ENCODE measurements at regions not wholly inside any gene's neighbourhood (a gene's known extent, or its start where the extent isn't known, plus 50 kb on each side); places are given as distances from the start of the nearest gene placed in this dataset.

DNA sequence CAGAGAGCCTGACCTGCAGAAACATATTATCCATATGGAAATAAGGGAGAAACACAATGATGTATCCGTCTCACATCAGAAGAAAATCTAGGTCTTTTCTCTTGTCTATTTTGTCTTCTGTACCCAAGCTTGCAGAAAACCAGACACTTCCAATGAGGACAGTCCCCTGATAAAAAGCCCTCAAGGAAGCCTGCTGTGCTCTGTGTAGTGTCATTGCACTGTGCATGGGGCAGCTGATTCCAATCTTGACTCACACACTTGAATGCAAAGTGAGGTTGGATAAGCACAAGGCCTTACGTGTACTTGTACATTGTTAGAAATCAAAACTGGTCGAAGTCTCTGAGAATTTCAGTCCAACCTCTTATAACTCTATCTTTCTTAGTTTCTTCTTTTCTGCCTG is 256.6 kb upstream of the MYOCD start:
- Mint-ChIP-seq H3K27me3 (ENCODE audit: low read depth) (no peaks in the 10 kb centered on the region), H3K36me3 (ENCODE audit: insufficient read depth in 1 of 3, low read depth in 3 of 3) (peaks cover 0 to 2% (median 0%) of the 10 kb centered on the region in 3 experiments; a peak in 1 of 7 replicates), H3K27ac (no peak overlapping the region; a peak in 1 of 7 replicates), H3K9me3 (no peaks in the 10 kb centered on the region; a peak in 1 of 5 replicates), H3K4me3 (no peak overlapping the region), H3K4me1 (peaks cover 10 to 13% of the 10 kb centered on the region in 2 experiments)
- Histone ChIP-seq H3K9me3 (ENCODE audit: control insufficient read depth, low read depth, low read length) (no peaks in the 10 kb centered on the region), H3K4ac (ENCODE audit: low read depth, low read length) (no peak overlapping the region), H2BK120ac (ENCODE audit: low read depth, low read length, poor library complexity, severe bottlenecking) (no peak overlapping the region), H3K9ac (ENCODE audit: extremely low read depth, insufficient read length, low read length) (no peak overlapping the region), H3K14ac (ENCODE audit: insufficient read depth, low read length) (no peak overlapping the region), H2AK5ac (ENCODE audit: insufficient read length, low read length) (no peak overlapping the region), H3K23me2 (ENCODE audit: insufficient read length, low read depth, low read length, poor library complexity, severe bottlenecking) (no peaks in the 10 kb centered on the region), H4K91ac (ENCODE audit: insufficient read length, low read depth, low read length) (no peak overlapping the region), H3K56ac (ENCODE audit: insufficient read length, low read depth, low read length) (no peak overlapping the region), H2BK5ac (ENCODE audit: insufficient read length, low read length) (no peak overlapping the region), H3K4me2 (ENCODE audit: insufficient read depth, insufficient read length, low read length) (no peak overlapping the region), H4K20me1 (ENCODE audit: control insufficient read depth, insufficient read depth, insufficient read length) (no peaks in the 10 kb centered on the region), H2BK20ac (ENCODE audit: low read depth, low read length, poor library complexity, severe bottlenecking) (no peak overlapping the region), H2BK12ac (ENCODE audit: insufficient read length, low read depth, low read length) (no peak overlapping the region), H3K27me3 (ENCODE audit: insufficient read depth, low read length) (no peaks in the 10 kb centered on the region), H3K4me1 (ENCODE audit: insufficient read depth, low read length) (no peaks in the 10 kb centered on the region; the same call in 1 of the 2 replicates), H4K5ac (ENCODE audit: insufficient read length, low read depth, low read length) (no peak overlapping the region), H3K79me2 (ENCODE audit: insufficient read depth, low read length) (no peaks in the 10 kb centered on the region), H3K23ac (ENCODE audit: insufficient read length, low read depth, low read length) (no peak overlapping the region), H3K27ac (ENCODE audit: insufficient read length, low read depth, low read length) (no peak overlapping the region), H2BK15ac (ENCODE audit: low read depth, low read length) (no peak overlapping the region), H3K79me1 (ENCODE audit: insufficient read depth, low read depth, low read length, poor library complexity, severe bottlenecking) (no peaks in the 10 kb centered on the region), H2AFZ (ENCODE audit: low read length) (no peak overlapping the region), H4K8ac (replicated peaks; ENCODE audit: insufficient read length, low read depth, low read length) (no peak overlapping the region), H3T11ph (ENCODE audit: low read length) (no peak overlapping the region), H3K18ac (ENCODE audit: insufficient read length, low read depth, low read length) (no peak overlapping the region)
- WGBS (ENCODE audit: extremely low coverage, insufficient read length, low lambda C conversion rate) = no CpG with 5 or more reads among the region's 3 CpGs
- TF ChIP-seq, protein P1, sequence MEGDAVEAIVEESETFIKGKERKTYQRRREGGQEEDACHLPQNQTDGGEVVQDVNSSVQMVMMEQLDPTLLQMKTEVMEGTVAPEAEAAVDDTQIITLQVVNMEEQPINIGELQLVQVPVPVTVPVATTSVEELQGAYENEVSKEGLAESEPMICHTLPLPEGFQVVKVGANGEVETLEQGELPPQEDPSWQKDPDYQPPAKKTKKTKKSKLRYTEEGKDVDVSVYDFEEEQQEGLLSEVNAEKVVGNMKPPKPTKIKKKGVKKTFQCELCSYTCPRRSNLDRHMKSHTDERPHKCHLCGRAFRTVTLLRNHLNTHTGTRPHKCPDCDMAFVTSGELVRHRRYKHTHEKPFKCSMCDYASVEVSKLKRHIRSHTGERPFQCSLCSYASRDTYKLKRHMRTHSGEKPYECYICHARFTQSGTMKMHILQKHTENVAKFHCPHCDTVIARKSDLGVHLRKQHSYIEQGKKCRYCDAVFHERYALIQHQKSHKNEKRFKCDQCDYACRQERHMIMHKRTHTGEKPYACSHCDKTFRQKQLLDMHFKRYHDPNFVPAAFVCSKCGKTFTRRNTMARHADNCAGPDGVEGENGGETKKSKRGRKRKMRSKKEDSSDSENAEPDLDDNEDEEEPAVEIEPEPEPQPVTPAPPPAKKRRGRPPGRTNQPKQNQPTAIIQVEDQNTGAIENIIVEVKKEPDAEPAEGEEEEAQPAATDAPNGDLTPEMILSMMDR (conservative IDR thresholded peaks at IDR 0.05) = no peak
- no peak for DNase-seq

All from H9 (cell line).